BJ (cell line): ENCODE measurements at regions not wholly inside any gene's neighbourhood (a gene's known extent, or its start where the extent isn't known, plus 50 kb on each side); places are given as distances from the start of the nearest gene placed in this dataset.

Experiments used
- CTCF ChIA-PET: fragments of 350-600 bp; formaldehyde crosslinking; extraction: SDS; loops from one replicate; lab custom pipeline; 2021; ENCODE audit warnings: antibody characterized with exemption, inconsistent platforms; lab: Yijun Ruan, JAX
- POLR2A ChIA-PET: fragments of 300-600 bp; sonication (Branson Sonifier 250); formaldehyde crosslinking; extraction: SDS; loops from one replicate; lab custom pipeline; 2021; ENCODE audit warnings: antibody characterized with exemption; lab: Charles Lee
- DNase-seq: peaks from one replicate; pipeline ENCODE4 v3.0.0-alpha.2; 2011; ENCODE audit warnings: low read depth
- H3K27me3 ChIP-seq: 2 replicates; pipeline ENCODE4 v1.6.0; 2011; ENCODE audit warnings: low read length; ENCODE audit not compliant: control insufficient read depth, insufficient read depth
- H3K36me3 ChIP-seq: 2 replicates; pipeline ENCODE4 v1.5.1; 2011; ENCODE audit warnings: low read length; ENCODE audit not compliant: control insufficient read depth, insufficient read depth
- H3K4me3 ChIP-seq: 2 replicates; pipeline ENCODE4 v1.5.1; 2011; ENCODE audit warnings: low read depth, mild to moderate bottlenecking, control low read depth, low read length
- CTCF ChIP-seq: IDR thresholded peaks from 2 replicates; pipeline ENCODE4 v1.5.1; 2011; ENCODE audit warnings: low read depth, mild to moderate bottlenecking, control low read depth, inconsistent platforms, low read length, moderate library complexity; ENCODE audit not compliant: insufficient read depth

DNA sequence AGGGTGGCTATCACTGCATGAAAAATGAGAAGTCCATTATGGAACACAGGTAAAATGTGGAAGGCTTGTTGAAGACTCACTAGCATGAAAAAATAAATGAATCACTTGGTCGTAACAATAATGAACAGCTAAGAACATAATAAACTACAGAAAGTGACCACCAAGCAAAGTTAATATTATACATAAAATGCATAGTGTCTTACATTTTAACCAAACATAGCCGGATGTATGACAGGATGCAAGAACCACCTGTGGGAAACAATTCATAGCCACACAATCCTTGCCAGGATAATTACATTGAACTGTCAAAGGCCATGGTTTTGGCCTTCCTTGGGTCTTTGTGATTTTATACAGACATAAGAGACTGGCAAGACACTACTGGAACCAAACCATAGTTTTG lies 81.9 kb upstream of the ATXN3L start:
- no peak for DNase-seq
- H3K27me3 ChIP-seq: no peaks in the 10 kb centered on the region
- TF ChIP-seq CTCF: no peak
- no peaks in the 10 kb centered on the region for H3K36me3 ChIP-seq
- POLR2A ChIA-PET: no interaction called here
- CTCF ChIA-PET: interaction anchor here (1.9 kb wide), 1 partner anchor 16 kb away, joined by 8 read pairs; no protein-coding TSS in a partner anchor
- H3K4me3 ChIP-seq: no peak overlapping the region

- CTCF ChIA-PET: no interaction called here
- no peak for TF ChIP-seq CTCF
- no peak for DNase-seq
- POLR2A ChIA-PET: no interaction called here
- Histone ChIP-seq H3K4me3 (no peak overlapping the region), H3K27me3 (no peaks in the 10 kb centered on the region), H3K36me3 (no peaks in the 10 kb centered on the region)
Observed at GRCh38 chrX:13398839-13399238, 79.0 kb upstream of the ATXN3L start.

- TF ChIP-seq CTCF: no peak
- CTCF ChIA-PET: no interaction called here
- peak; percentile 97 for DNase-seq
- Histone ChIP-seq H3K27me3 (no peaks in the 10 kb centered on the region), H3K4me3 (no peak overlapping the region), H3K36me3 (no peaks in the 10 kb centered on the region)
- POLR2A ChIA-PET: no interaction called here
Observed at GRCh38 chrX:13397878-13398818, 78.3 kb upstream of the ATXN3L start.

- ChIA-PET POLR2A (no interaction called here), CTCF (interaction anchor here (0.9 to 1.6 kb wide), 2 partner anchors 146 to 450 kb away, joined by 3 read pairs; no protein-coding TSS in a partner anchor)
- Histone ChIP-seq H3K36me3 (no peaks in the 10 kb centered on the region), H3K4me3 (no peak overlapping the region), H3K27me3 (no peaks in the 10 kb centered on the region)
- no peak for TF ChIP-seq CTCF
- no peak for DNase-seq
Observed at GRCh38 chrX:13396924-13397323, 77.1 kb upstream of the ATXN3L start.

DNA sequence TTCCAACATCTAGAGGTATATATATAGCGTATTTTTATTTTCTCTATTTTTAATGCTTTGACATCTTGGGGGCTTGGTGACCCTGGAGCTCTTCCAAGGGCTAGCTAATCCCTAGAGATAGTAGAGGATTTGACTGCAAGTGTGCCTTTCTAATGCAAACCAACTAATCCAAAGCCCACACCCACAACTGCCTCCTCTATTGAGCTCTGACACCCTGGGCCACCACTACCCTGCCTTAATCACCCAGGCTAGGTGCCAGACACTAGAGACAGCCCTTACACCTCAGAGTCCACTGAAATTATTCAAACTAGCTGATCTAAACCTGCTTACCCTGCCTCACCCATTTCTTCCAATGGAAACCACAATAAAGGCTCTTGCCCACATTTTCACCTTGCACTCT lies 69.6 kb upstream of the ATXN3L start:
- TF ChIP-seq CTCF: no peak
- ChIA-PET CTCF (no interaction called here), POLR2A (no interaction called here)
- H3K36me3 ChIP-seq: no peaks in the 10 kb centered on the region
- DNase-seq: no peak
- H3K27me3 ChIP-seq: no peaks in the 10 kb centered on the region
- H3K4me3 ChIP-seq: no peak overlapping the region
